HEK293 (cell line): ENCODE measurements at regions not wholly inside any gene's neighbourhood (a gene's known extent, or its start where the extent isn't known, plus 50 kb on each side); places are given as distances from the start of the nearest gene placed in this dataset.

Source experiments
- CTCF ChIA-PET: fragments of 350-600 bp; formaldehyde crosslinking; extraction: SDS; loops from one replicate; lab custom pipeline; 2021; ENCODE audit warnings: antibody characterized with exemption; lab: Yijun Ruan, JAX
- POLR2A ChIA-PET: fragments of 300-600 bp; formaldehyde crosslinking; extraction: SDS; loops from one replicate; lab custom pipeline; 2020; ENCODE audit warnings: antibody characterized with exemption, inconsistent platforms; lab: Yijun Ruan, JAX
- H3K27ac ChIP-seq: fragments of 200-500 bp; sonication (Bioruptor generic); 2 replicates; pipeline ENCODE4 v1.5.1; 2014; ENCODE audit warnings: low read depth, low read length, control low read depth, inconsistent platforms; ENCODE audit errors: extremely low read depth
- H3K36me3 ChIP-seq, 2 experiments: fragments of 200-500 bp in 1 of 2; sonication (Bioruptor generic) in 1 of 2; 1 replicate in 1 of 2; 2 replicates in 1 of 2; pipeline ENCODE4 v1.5.1; 2014 to 2017; ENCODE audit warnings: inconsistent platforms in 2 of 2, low read length in 2 of 2; ENCODE audit not compliant: control insufficient read depth in 2 of 2, insufficient read depth in 1 of 2
- H3K4me1 ChIP-seq: fragments of 200-500 bp; sonication (Bioruptor generic); 2 replicates; pipeline ENCODE4 v1.5.1; 2014; ENCODE audit warnings: mild to moderate bottlenecking, low read length, inconsistent platforms; ENCODE audit not compliant: control insufficient read depth, insufficient read depth
- H3K4me3 ChIP-seq: 2 replicates; pipeline ENCODE4 v1.5.1; 2011; ENCODE audit warnings: low read depth, mild to moderate bottlenecking, control low read depth, low read length, moderate library complexity
- H3K9me3 ChIP-seq: fragments of 200-500 bp; sonication (Bioruptor generic); 2 replicates; pipeline ENCODE4 v1.5.1; 2014; ENCODE audit warnings: low read depth, low read length, inconsistent platforms; ENCODE audit not compliant: control insufficient read depth, insufficient read depth
- ELK4 ChIP-seq: IDR thresholded peaks from 2 replicates; pipeline ENCODE4 v1.6.1; 2011; ENCODE audit warnings: mild to moderate bottlenecking, low read depth, low read length, borderline replicate concordance
- KLF7 ChIP-seq: fragments of 450-650 bp; formaldehyde crosslinking; IDR thresholded peaks from 2 replicates; pipeline ENCODE4 v1.5.1; 2016; ENCODE audit warnings: missing biosample characterization, missing genetic modification characterization, borderline replicate concordance
- ZBTB10 ChIP-seq: fragments of 450-650 bp; formaldehyde crosslinking; IDR thresholded peaks from 2 replicates; pipeline ENCODE4 v1.5.1; 2016; ENCODE audit warnings: missing biosample characterization, missing genetic modification characterization
- ZBTB20 ChIP-seq: fragments of 450-650 bp; formaldehyde crosslinking; IDR thresholded peaks from 2 replicates; pipeline ENCODE4 v1.5.1; 2016; ENCODE audit warnings: missing biosample characterization, missing genetic modification characterization
- ZBTB44 ChIP-seq: fragments of 450-650 bp; IDR thresholded peaks from 2 replicates; pipeline ENCODE4 v1.5.1; 2018; ENCODE audit warnings: missing biosample characterization, mild to moderate bottlenecking, missing genetic modification characterization
- ZNF140 ChIP-seq: fragments of 450-650 bp; formaldehyde crosslinking; IDR thresholded peaks from 2 replicates; pipeline ENCODE4 v1.5.1; 2016; ENCODE audit warnings: missing biosample characterization, missing genetic modification characterization
- ZNF148 ChIP-seq: fragments of 450-650 bp; formaldehyde crosslinking; IDR thresholded peaks from 2 replicates; pipeline ENCODE4 v1.5.0; 2017; ENCODE audit warnings: missing biosample characterization, missing genetic modification characterization, borderline replicate concordance
- ZNF324 ChIP-seq: fragments of 450-650 bp; formaldehyde crosslinking; IDR thresholded peaks from 2 replicates; pipeline ENCODE4 v1.5.1; 2016; ENCODE audit warnings: missing biosample characterization, missing genetic modification characterization
- ZNF433 ChIP-seq: fragments of 450-650 bp; formaldehyde crosslinking; IDR thresholded peaks from 2 replicates; pipeline ENCODE4 v1.5.1; 2016; ENCODE audit warnings: missing biosample characterization, missing genetic modification characterization, low read depth
- ZNF488 ChIP-seq: fragments of 450-650 bp; formaldehyde crosslinking; IDR thresholded peaks from 2 replicates; pipeline ENCODE4 v1.5.1; 2016; ENCODE audit warnings: missing biosample characterization, missing genetic modification characterization
- ZNF518A ChIP-seq: fragments of 450-650 bp; formaldehyde crosslinking; conservative IDR thresholded peaks from 2 replicates; pipeline ENCODE4 v1.5.1; 2016; ENCODE audit warnings: low read depth, missing biosample characterization, missing genetic modification characterization
- ZNF548 ChIP-seq: fragments of 450-650 bp; formaldehyde crosslinking; IDR thresholded peaks from 2 replicates; pipeline ENCODE4 v1.5.1; 2016; ENCODE audit warnings: missing biosample characterization, missing genetic modification characterization
- ZNF639 ChIP-seq: fragments of 450-650 bp; formaldehyde crosslinking; IDR thresholded peaks from 2 replicates; pipeline ENCODE4 v1.5.1; 2016; ENCODE audit warnings: missing biosample characterization, missing genetic modification characterization
- ZNF660 ChIP-seq: fragments of 450-650 bp; IDR thresholded peaks from 2 replicates; pipeline ENCODE4 v1.5.1; 2018; ENCODE audit warnings: missing biosample characterization, mild to moderate bottlenecking, missing genetic modification characterization
- ZNF670 ChIP-seq: fragments of 450-650 bp; formaldehyde crosslinking; IDR thresholded peaks from 2 replicates; pipeline ENCODE4 v1.5.1; 2016; ENCODE audit warnings: missing biosample characterization, missing genetic modification characterization, low read depth
- ZNF707 ChIP-seq: fragments of 450-650 bp; formaldehyde crosslinking; IDR thresholded peaks from 2 replicates; pipeline ENCODE4 v1.5.1; 2016; ENCODE audit warnings: missing biosample characterization, missing genetic modification characterization
- ZNF830 ChIP-seq: fragments of 450-650 bp; IDR thresholded peaks from 2 replicates; pipeline ENCODE4 v1.5.0; 2018; ENCODE audit warnings: missing biosample characterization, missing genetic modification characterization, low read depth, mild to moderate bottlenecking, moderate library complexity
- ZSCAN30 ChIP-seq: fragments of 450-650 bp; IDR thresholded peaks from 2 replicates; pipeline ENCODE4 v1.5.1; 2018; ENCODE audit warnings: missing biosample characterization, mild to moderate bottlenecking, missing genetic modification characterization, moderate library complexity

GRCh38 chr1:90413519-90413918, 303.6 kb downstream of the BARHL2 start (continued):
- TF ChIP-seq ZBTB10 (tag by site-specific recombination): no peak
- no peak for TF ChIP-seq ZNF548 (tag by site-specific recombination)

GRCh38 chr1:90412563-90412962, 304.5 kb downstream of the BARHL2 start:
- Histone ChIP-seq H3K4me3 (no peak overlapping the region), H3K27ac (no peak overlapping the region), H3K9me3 (no peaks in the 10 kb centered on the region), H3K36me3 (no peaks in the 10 kb centered on the region), H3K4me1 (no peaks in the 10 kb centered on the region)
- POLR2A ChIA-PET: no interaction called here
- TF ChIP-seq ZNF148 (no peak), KLF7 (no peak), ZNF140 (tag by site-specific recombination) (no peak), ZNF488 (tag by site-specific recombination) (no peak), ZBTB44 (tag by site-specific recombination) (no peak), ZNF324 (tag by site-specific recombination) (no peak), ZNF639 (no peak), ZNF830 (tag by site-specific recombination) (no peak), ZNF433 (tag by site-specific recombination) (no peak), ZNF518A (no peak), ZSCAN30 (no peak), ZBTB20 (tag by site-specific recombination) (no peak), ZNF660 (tag by site-specific recombination) (no peak), ZNF707 (no peak), ZNF670 (no peak), ELK4 (no peak)
- CTCF ChIA-PET: no interaction called here
